Urinary bladder (tissue), 3 donors: ENCODE measurements at regions not wholly inside any gene's neighbourhood (a gene's known extent, or its start where the extent isn't known, plus 50 kb on each side); places are given as distances from the start of the nearest gene placed in this dataset.

Experiments used
- DNase-seq: peaks from one replicate; pipeline ENCODE4 v3.0.0-alpha.2; 2015; ENCODE audit errors: extremely low spot score
- H3K27ac ChIP-seq: one replicate; pipeline ENCODE4 v1.5.1; 2013; ENCODE audit warnings: low read depth, mild to moderate bottlenecking, moderate library complexity
- H3K36me3 ChIP-seq: one replicate; pipeline ENCODE4 v1.6.1; 2013; ENCODE audit warnings: mild to moderate bottlenecking, moderate library complexity; ENCODE audit not compliant: insufficient read depth
- H3K4me1 ChIP-seq: one replicate; pipeline ENCODE4 v1.6.1; 2013; ENCODE audit warnings: mild to moderate bottlenecking, moderate library complexity; ENCODE audit not compliant: insufficient read depth
- H3K4me3 ChIP-seq: one replicate; pipeline ENCODE4 v1.5.1; 2013; ENCODE audit warnings: low read depth, low read length
- WGBS: extraction: QIAGEN DNeasy Blood & Tissue Kit; methylation state at CpG from one replicate; pipeline ENCODE4 v1.1.7; 2013; 5-methylcytosine and 5-hydroxymethylcytosine counted together
- donor health status: healthy with polysubstance abuse.
- donor health status: healthy.

DNA sequence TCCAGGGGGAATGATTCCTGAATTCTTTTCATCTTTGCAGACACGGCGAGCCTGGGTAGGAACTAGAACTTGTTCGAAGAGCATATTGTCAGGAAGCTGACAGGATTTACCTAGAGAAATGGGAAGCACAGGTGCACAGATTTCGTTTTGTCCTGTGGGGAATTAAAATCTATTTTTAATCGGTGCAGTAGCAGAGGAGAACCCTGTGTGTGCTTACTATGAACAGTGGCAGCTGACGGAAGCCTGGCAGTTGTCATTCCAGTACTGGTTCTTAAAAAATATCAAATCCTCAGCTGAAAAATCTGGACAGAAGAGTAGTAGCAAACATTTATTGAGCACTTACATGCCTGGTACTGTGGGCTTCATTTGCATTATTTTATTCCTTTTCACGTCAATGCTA is 609.0 kb downstream of the QKI start:
- 67% methylated on average over 7 of the region's 7 CpGs for WGBS
- no peak for DNase-seq
- H3K36me3 ChIP-seq = no peaks in the 10 kb centered on the region
- no peak overlapping the region for H3K27ac ChIP-seq
- H3K4me1 ChIP-seq = no peaks in the 10 kb centered on the region
- H3K4me3 ChIP-seq = no peak overlapping the region

DNA sequence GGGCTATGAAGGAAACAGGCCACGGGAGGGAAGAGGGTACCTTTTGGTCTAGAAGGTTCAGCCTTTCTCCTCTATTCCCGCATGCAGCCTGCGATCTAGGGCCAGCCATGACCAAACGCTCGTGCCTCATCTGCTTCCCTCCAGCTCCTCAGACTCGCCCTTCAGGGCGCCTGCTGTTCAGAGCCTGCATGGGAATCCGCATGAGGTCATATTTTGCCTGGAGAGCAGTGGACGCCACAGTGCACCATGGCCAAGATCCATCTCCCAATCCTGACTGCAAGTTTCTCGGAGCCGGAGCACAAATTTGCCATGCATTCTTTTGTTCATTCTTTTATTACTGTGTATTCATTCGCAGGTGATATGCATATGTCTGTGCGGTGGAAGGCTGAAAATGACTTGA is 608.1 kb downstream of the QKI start:
- Histone ChIP-seq H3K4me3 (no peak overlapping the region), H3K36me3 (no peaks in the 10 kb centered on the region), H3K4me1 (no peaks in the 10 kb centered on the region), H3K27ac (no peak overlapping the region)
- 76% methylated on average over 13 of the region's 13 CpGs for WGBS
- DNase-seq = no peak

DNA sequence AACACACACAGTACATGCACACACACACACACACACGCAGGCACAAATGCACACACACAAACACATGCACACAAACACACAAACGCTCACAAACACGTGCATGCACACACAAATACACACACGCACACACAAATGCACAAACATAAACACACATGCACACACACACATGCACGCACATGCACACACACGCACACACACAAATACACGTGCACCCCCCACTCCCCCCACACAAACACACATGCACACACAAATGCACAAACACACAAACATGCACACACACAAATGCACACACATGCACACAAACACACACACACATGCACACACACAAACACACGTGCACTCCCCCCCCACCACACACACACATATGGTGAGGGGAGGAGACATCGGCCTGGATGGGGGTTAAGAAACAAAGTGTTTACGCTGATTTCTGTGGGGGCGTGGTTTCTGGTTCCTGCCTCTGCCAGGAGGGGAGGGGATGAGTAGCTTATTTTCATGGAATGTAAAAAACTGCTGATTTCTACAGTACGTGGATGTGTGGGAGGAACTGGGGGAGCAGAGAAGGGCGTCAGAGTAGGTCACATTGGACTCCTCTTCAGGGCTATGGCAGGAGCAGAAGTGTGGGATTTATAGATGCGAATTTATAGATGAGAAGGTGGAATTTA is 607.2 kb downstream of the QKI start:
- Histone ChIP-seq H3K27ac (no peak overlapping the region), H3K36me3 (no peaks in the 10 kb centered on the region), H3K4me1 (no peaks in the 10 kb centered on the region), H3K4me3 (no peak overlapping the region)
- no peak for DNase-seq
- 60% methylated on average over 14 of the region's 14 CpGs for WGBS

DNA sequence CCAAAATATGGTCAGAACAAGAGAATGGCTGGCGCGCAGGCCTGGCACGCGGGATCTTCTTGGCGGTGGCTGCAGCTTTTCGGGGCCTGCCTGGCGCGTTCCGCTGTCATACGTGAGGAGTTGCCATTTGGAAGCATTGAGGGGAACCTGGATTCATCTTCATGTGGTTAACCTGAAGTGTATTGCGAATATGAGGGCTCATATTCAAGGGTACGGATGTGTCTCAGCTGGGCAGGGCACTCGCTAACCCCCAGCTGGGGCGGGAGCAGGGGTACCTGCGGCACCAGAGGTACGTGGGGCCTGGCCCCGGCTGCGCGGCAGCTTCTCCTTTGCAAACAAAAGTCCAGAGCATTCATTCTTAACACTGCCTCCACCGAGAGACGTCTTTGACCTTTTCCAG is 605.6 kb downstream of the QKI start:
- no peaks in the 10 kb centered on the region for H3K4me1 ChIP-seq
- H3K36me3 ChIP-seq = no peaks in the 10 kb centered on the region
- 96% methylated on average over 21 of the region's 21 CpGs for WGBS
- no peak overlapping the region for H3K27ac ChIP-seq
- DNase-seq = no peak
- no peak overlapping the region for H3K4me3 ChIP-seq

DNA sequence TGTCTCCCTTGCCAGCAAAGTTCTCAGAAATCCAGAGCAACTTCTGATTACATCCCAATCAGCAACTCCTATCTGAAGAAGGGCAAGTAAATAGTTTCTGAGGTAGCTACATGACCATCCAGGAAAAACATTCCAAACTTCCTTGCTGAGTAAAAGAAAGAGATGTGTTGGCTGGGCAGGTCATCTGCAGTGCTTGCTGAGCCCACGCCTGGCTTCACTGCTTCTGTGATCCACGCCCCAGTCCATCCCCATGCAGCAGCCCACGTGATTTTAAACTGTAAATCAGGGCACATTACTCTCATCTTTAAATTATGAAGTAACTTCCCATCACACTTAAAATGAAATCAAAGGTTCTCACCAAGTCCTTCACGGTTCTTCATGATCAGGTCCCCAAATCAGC is 603.6 kb downstream of the QKI start:
- Histone ChIP-seq H3K36me3 (no peaks in the 10 kb centered on the region), H3K27ac (no peak overlapping the region), H3K4me1 (no peaks in the 10 kb centered on the region), H3K4me3 (no peak overlapping the region)
- 81% methylated on average over 4 of the region's 4 CpGs for WGBS
- no peak for DNase-seq

DNA sequence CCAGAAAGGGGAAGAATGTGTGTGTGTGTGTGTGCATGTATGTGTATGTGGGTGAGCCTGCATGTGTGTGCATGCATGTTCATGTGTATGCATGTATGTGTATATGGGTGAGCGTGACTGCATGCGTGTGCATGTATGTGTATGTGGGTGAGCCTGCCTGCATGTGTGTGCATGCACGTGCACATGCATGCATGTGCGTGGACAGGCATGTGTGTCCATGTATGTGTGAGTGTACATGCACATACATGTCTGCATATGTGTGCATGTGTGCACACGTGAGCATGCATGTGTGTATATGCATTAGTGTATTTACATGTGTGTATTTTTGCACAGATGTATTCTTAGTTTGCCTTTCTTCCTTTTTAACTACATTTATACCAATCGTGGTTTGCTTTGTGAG is 601.5 kb downstream of the QKI start:
- H3K27ac ChIP-seq = no peak overlapping the region
- no peaks in the 10 kb centered on the region for H3K4me1 ChIP-seq
- no peaks in the 10 kb centered on the region for H3K36me3 ChIP-seq
- H3K4me3 ChIP-seq = no peak overlapping the region
- WGBS = 91% methylated on average over 6 of the region's 6 CpGs
- no peak for DNase-seq

DNA sequence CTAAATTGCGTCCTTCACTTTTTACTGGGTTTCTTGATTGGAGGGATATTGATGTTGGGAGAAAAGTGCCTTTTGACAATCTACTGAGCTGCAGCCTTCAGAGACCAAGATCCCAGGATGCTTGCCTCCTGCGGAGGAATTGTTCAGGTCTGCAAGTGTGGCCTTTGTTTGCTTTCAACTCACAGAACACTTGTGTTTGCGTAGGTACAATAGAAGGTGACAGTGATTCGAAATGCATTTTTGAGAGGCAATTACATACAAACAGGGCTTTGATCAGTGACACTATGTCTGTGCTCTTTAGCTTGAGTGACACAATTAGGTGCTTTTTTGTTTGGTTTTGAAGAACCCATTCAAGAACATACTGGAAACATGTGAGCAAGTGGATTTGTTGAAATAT is 600.6 kb downstream of the QKI start:
- Histone ChIP-seq H3K27ac (no peak overlapping the region), H3K4me1 (no peaks in the 10 kb centered on the region), H3K4me3 (no peak overlapping the region), H3K36me3 (no peaks in the 10 kb centered on the region)
- DNase-seq = no peak
- 87% methylated on average over 4 of the region's 4 CpGs for WGBS

DNA sequence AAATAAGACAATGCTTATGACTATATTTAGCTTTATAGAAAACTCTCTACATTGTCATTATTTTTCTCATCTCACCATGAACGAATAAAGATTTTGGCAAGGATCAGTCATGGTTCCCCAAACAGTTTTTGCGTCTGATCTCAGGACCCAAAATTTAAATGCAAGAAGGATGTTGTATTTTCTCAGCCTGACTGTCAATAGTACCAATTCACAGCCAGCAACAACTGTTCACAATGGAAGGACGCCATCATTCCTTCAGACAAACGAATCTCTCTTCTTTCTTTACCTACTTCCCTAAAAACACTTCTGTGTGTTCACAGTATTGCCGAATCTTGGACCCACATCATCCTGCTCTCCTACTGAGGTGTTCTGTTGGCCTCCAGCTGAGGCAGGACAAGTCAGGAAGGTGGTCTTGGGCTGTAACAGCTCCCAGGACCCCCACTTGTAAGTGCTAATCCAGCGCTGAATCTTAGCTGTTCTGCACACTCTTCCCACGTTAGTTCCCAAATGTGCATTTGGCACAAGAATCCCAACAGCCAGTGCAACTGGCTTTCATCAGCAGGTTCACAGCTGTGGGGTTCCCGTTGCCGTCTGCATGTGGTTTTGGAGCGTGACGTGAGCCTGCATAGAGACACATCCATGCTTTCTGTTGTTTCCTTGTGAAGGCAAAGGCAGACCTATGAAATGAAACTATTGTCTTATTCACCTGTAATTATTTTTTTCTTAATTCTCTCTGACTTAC is 600.0 kb downstream of the QKI start:
- WGBS = 76% methylated on average over 11 of the region's 11 CpGs
- Histone ChIP-seq H3K36me3 (no peaks in the 10 kb centered on the region), H3K4me1 (no peaks in the 10 kb centered on the region), H3K27ac (no peak overlapping the region), H3K4me3 (no peak overlapping the region)
- DNase-seq = no peak

DNA sequence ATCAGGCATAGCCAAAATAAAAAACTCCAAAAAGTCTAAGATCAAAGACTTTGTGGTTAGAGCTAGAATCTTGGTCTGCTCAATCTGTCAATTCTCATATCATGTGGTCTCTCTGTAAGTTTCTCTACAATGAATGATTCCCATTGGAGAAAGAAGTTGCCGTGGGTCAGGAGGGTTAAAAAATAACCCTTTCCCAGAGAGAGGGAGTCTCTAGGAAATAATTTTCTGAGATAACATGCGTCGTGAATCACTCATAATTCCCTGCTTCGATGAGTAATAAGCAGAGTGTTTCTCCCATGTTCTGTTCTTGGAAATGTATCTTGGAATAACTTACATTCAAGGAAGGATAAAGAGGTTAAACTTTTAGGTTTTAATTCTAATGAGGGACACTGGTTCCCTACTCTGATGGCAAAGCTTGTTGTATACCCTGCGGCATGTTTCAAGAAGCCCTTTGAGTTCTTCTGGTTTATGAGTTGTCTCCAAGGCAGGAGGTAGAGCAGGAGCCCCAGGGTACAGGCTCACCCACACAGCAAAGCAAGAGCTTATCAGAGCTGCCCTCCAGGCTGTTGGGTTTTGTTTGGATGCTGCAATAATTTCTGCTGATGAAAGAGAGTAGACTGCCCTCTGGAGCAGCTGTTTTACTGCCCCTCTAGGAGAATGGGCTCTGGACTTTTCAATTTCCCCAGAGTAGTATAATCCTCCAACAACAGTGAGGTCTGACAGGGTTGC is 599.1 kb downstream of the QKI start:
- DNase-seq = no peak
- Histone ChIP-seq H3K27ac (no peak overlapping the region), H3K36me3 (no peaks in the 10 kb centered on the region), H3K4me3 (no peak overlapping the region), H3K4me1 (no peaks in the 10 kb centered on the region)
- 74% methylated on average over 5 of the region's 5 CpGs for WGBS

DNA sequence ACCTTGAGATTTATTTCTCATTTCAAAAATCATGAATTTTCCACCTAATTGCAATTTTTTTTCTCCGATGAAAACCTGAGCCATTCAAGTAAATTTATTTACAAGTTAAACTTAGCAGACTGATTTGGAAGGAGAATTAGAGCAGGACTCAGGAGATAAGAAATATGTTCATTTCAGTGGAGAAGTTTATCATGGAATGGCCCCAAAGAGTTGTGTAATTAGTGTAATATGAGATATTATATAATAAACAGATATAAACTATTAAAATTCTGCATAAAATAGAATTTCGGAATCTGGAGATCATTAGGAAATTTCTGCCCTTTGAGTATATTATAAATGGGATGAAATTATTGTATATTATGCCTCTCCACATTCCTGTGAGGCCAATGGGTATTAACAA is 596.8 kb downstream of the QKI start:
- 81% methylated on average over 2 of the region's 2 CpGs for WGBS
- Histone ChIP-seq H3K4me3 (no peak overlapping the region), H3K4me1 (no peaks in the 10 kb centered on the region), H3K27ac (no peak overlapping the region), H3K36me3 (no peaks in the 10 kb centered on the region)
- no peak for DNase-seq

DNA sequence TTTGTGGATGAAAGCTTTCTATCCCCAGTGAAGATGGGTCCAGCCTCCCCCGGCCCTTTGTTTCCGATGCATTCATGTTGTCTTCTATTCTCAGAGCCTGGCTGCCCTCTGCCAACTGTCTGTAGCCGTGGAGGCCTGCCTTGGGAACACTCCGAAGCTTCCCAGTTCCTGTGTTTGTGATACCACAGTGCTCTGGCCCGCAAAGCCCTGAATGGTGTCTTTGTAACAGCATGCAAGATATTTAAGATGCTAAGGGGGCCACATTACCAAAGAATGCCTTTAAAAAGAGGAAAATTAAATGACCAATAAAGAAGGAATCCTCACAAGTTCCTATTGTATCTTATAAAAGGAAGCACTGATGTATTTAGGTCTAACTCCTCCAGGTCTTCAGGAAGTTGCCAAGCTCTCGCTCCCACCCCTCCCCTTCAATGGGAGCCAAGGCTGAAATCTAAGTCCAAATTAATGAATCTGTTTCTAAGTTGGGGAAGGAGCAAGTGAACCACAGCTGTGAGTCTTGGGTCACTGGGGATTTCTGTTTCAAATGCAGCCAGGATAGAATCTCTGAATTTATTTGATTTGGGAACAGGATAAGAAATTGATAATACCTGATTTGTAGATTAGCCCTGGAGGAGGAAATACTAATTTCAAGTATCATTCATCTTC is 596.1 kb downstream of the QKI start:
- no peaks in the 10 kb centered on the region for H3K36me3 ChIP-seq
- H3K27ac ChIP-seq = no peak overlapping the region
- no peaks in the 10 kb centered on the region for H3K4me1 ChIP-seq
- DNase-seq = no peak
- no peak overlapping the region for H3K4me3 ChIP-seq
- 62% methylated on average over 6 of the region's 6 CpGs for WGBS

DNA sequence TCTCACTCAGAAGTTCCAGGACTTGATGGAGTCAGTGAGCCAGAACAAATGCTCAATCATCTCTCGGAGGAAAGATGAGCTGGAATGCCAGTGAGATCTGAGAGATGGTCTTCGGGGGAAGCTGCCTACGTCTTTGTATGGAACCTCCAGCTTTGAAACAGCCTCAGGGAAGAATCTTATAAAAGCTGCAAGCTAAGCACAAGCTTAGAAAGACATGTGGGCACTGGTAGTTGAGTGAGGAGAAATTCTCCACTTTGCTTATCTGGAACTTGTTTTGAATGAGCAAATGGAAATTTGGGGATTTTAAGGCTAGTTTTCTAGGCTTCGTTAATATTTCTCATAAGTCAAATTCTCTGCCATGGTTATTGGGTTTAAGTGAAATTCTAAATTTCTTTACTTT is 594.4 kb downstream of the QKI start:
- no peak overlapping the region for H3K4me3 ChIP-seq
- DNase-seq = no peak
- 73% methylated on average over 4 of the region's 4 CpGs for WGBS
- no peaks in the 10 kb centered on the region for H3K4me1 ChIP-seq
- H3K27ac ChIP-seq = no peak overlapping the region
- H3K36me3 ChIP-seq = no peaks in the 10 kb centered on the region

DNA sequence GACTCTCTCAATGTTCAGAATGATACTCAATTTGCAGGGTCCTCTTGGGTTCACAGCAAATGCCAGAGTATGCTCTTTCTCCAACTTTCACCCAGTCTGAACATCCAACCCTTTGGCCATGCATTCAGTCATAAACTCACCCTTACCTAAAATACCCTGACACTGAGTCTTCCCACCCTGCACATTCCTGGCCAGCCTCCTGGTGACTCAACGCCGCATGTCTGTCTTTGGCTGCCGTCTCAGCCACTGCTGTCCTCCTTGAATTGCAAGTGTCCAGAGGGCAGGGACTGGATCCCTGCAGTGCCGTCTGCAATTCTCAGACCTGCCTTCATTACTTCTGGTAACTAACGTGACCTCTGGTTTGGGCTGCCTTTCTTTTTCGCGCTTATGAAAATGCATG is 593.4 kb downstream of the QKI start:
- H3K4me1 ChIP-seq = no peaks in the 10 kb centered on the region
- WGBS = 72% methylated on average over 7 of the region's 7 CpGs
- H3K4me3 ChIP-seq = no peak overlapping the region
- no peak overlapping the region for H3K27ac ChIP-seq
- no peaks in the 10 kb centered on the region for H3K36me3 ChIP-seq
- DNase-seq = no peak

DNA sequence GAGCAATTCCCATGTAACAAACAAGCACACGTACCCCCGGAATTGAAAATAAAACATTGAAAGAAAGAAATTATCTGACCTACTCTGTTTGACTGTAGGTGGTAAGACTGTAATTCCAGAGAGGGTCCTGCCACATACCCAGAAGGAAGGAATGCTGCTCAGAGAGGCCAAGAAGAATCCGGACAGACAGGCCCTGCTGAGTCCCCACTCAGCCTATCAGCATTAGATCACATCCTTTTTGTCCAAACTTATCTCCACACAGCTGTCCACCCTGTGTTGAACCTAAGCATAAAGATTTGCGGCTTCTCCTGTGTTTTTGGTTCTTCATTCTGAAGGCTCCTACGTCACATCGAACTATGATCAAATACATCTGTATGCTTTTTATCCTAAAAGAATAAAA is 591.9 kb downstream of the QKI start:
- Histone ChIP-seq H3K36me3 (no peaks in the 10 kb centered on the region), H3K27ac (no peak overlapping the region), H3K4me1 (no peaks in the 10 kb centered on the region), H3K4me3 (no peak overlapping the region)
- DNase-seq = no peak
- WGBS = 85% methylated on average over 6 of the region's 6 CpGs
